NB4 (cell line): ENCODE measurements at regions not wholly inside any gene's neighbourhood (a gene's known extent, or its start where the extent isn't known, plus 50 kb on each side); places are given as distances from the start of the nearest gene placed in this dataset.

ENCODE experiments used
- DNase-seq: peaks from one replicate; pipeline ENCODE4 v3.0.0; 2010; ENCODE audit warnings: low read depth
- H3K4me3 ChIP-seq: one replicate; pipeline ENCODE4 v1.5.1; 2011; ENCODE audit warnings: mild to moderate bottlenecking, low read depth, low read length, moderate library complexity
- MYC ChIP-seq: IDR thresholded peaks from 2 replicates; pipeline ENCODE4 v1.6.1; 2011; ENCODE audit warnings: low read depth, low read length
- POLR2A ChIP-seq: IDR thresholded peaks from 2 replicates; pipeline ENCODE4 v1.6.1; 2011; ENCODE audit warnings: mild to moderate bottlenecking; ENCODE audit not compliant: insufficient read length; ENCODE audit errors: extremely low read depth
- TF ChIP-seq, protein P1 (sequence below): IDR thresholded peaks from 2 replicates; pipeline ENCODE4 v1.6.1; 2011; ENCODE audit warnings: low read depth, low read length
- TF ChIP-seq, protein P2 (sequence below): IDR thresholded peaks from one replicate; pipeline ENCODE4 v1.5.1; 2012; ENCODE audit warnings: low read depth, low read length

DNA sequence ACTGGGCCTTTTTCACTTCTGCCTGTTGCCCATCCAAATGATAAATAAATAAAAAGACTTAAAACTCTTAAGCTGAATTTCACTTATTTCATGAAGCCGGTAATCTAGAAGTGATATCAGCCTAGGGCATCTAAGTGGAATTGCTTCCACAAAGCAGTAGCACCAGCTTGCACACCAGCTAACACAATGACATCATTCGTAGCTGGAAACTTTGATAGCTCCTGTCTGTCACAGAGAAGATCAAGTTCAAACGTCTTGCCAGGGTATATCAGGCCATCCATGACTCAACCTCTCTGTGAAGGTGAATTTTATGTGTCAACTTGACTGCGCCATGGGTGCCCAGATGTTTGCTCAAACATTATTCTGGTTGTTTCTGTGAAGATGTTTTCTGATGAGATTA, 161.7 kb upstream of the MYT1L start:
- TF ChIP-seq POLR2A = no peak
- TF ChIP-seq, protein P1, sequence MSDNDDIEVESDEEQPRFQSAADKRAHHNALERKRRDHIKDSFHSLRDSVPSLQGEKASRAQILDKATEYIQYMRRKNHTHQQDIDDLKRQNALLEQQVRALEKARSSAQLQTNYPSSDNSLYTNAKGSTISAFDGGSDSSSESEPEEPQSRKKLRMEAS = no peak
- TF ChIP-seq, protein P2, sequence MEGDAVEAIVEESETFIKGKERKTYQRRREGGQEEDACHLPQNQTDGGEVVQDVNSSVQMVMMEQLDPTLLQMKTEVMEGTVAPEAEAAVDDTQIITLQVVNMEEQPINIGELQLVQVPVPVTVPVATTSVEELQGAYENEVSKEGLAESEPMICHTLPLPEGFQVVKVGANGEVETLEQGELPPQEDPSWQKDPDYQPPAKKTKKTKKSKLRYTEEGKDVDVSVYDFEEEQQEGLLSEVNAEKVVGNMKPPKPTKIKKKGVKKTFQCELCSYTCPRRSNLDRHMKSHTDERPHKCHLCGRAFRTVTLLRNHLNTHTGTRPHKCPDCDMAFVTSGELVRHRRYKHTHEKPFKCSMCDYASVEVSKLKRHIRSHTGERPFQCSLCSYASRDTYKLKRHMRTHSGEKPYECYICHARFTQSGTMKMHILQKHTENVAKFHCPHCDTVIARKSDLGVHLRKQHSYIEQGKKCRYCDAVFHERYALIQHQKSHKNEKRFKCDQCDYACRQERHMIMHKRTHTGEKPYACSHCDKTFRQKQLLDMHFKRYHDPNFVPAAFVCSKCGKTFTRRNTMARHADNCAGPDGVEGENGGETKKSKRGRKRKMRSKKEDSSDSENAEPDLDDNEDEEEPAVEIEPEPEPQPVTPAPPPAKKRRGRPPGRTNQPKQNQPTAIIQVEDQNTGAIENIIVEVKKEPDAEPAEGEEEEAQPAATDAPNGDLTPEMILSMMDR = no peak
- no peak for TF ChIP-seq MYC
- DNase-seq = no peak
- H3K4me3 ChIP-seq = no peak overlapping the region

DNA sequence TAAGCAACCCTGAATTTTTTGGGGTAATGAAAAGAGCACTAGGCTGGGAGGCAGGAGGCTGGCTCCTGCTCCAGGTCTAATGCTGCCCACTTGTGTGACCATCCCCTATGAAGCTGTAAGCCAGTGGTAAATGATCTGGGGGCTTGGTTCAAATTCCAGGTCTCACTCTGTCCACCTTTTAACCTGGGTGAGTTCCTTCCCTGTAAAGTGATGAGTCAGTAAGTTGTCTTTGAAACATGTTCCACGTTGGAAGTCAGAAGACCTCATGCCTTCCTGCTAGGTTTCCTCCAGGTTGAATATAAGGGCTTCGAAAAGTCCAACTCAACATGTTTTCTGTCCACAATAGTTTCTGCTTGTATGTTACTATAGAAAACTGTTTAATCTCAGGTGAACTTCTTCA, 160.9 kb upstream of the MYT1L start:
- H3K4me3 ChIP-seq = no peak overlapping the region
- TF ChIP-seq MYC = no peak
- TF ChIP-seq, protein P1 = no peak
- TF ChIP-seq, protein P2 = no peak
- TF ChIP-seq POLR2A = no peak

DNA sequence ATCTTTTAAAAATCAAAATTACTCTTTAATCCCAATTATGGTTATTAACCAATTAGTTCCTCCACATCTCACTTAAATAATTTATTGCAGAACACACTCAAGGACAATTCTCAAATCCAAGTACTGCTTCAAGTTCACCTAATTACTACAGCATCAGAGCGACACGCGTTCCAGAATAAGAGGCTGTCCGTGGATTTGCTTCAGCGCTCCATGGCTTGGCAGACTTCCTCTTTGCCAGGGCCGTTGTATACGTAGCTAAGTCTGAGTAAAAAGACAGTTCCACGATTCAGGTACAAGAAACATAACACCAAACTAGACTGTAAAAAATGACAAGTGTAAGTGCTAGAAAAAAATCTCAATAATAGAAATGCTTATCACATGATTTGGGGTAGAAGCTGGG, 153.2 kb upstream of the MYT1L start:
- no peak for DNase-seq
- no peak overlapping the region for H3K4me3 ChIP-seq
- TF ChIP-seq POLR2A (no peak), MYC (no peak)
- TF ChIP-seq, protein P1 = no peak
- TF ChIP-seq, protein P2 = no peak

More for the DNA sequence above, 160.9 kb upstream of the MYT1L start:
- no peak for DNase-seq

DNA sequence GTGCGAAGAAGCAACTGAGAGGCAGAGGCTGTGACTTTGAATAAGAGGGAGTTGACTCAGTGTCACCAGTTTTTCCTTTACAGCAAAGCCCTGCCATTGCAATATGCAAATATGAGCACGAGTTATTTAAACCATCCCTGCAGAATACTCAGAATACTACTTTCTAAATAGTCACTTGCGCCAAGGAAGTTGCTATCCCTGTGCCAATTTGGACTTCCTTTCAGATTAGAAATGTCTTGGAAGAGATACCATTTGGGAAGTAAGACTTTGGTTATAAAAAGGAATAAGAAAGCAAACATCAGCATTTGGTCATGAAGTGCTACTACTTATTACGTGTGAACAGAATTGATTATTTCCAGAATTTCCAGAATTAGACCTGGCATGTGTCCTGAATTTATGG, 151.8 kb upstream of the MYT1L start:
- H3K4me3 ChIP-seq = no peak overlapping the region
- no peak for DNase-seq
- TF ChIP-seq, protein P2 = no peak
- TF ChIP-seq MYC = no peak
- TF ChIP-seq POLR2A = no peak
- TF ChIP-seq, protein P1 = no peak

DNA sequence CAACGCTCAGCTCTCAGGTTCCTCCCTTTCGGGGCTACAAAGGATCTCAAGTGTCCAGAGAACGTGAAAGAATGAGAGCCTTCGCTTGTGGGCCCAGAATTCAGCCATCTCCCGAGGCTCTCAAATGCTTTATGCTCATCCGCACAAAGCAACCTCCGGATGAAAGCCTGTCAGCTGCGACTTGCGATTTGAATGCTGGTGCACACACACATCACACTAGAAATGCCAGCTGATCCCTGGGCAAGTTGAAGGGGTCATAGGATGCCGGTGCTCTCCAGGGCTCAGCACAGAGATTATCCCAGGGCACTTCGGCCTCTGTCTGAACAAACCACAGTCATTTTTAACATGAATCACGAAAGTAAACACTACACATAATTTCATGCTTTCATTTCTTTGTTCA, 141.8 kb upstream of the MYT1L start:
- TF ChIP-seq, protein P2 = no peak
- TF ChIP-seq, protein P1 = no peak
- TF ChIP-seq POLR2A = no peak
- no peak for TF ChIP-seq MYC
- no peak overlapping the region for H3K4me3 ChIP-seq
- DNase-seq = no peak

DNA sequence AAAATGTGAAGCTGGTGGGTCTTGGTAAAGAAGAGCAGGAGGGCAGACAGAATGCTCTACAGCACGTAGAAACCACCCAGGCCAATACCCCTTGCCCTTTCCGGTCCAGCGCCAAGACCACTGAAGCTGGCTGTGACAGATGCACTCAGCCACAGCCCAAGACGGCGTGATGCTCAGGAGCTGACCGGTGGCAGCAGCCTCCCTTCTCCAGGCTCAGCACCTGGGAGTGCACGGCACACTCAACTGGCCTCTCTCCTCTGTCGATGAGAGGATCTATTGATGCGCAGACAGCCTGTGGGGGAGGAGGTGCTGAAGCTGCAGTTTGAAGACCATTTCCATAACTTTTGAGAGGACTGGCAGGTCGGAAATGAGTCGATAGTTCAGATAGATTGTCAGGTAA, 141.0 kb upstream of the MYT1L start:
- no peak overlapping the region for H3K4me3 ChIP-seq
- TF ChIP-seq MYC (no peak), POLR2A (no peak)
- TF ChIP-seq, protein P1 = no peak
- DNase-seq = no peak
